ENCODE measurements at regions not wholly inside any gene's neighbourhood (a gene's known extent, or its start where the extent isn't known, plus 50 kb on each side); places are given as distances from the start of the nearest gene placed in this dataset.

GRCh38 chr11:97732011-97732632 lies 1288.6 kb upstream of the CNTN5 start:
- no peaks in the 10 kb centered on the region for H3K4me1 ChIP-seq (ENCODE audit: control insufficient read depth, insufficient read depth, low read length)
- H3K27me3 ChIP-seq (replicated peaks in 1 of 2; ENCODE audit: control insufficient read depth in 2 of 2, insufficient read depth in 2 of 2, low read length in 1 of 2) = no peaks in the 10 kb centered on the region
- in situ Hi-C loops (cut with MboI) (no loop called here), intact Hi-C loops (cut with micrococcal nuclease; ENCODE audit: unreplicated experiment) (no loop called here)
- DNase-seq (ENCODE audit: low read depth, low spot score) (no peak), FAIRE-seq (no peak), ATAC-seq (no peak)
- WGBS (ENCODE audit: insufficient coverage, insufficient replicate concordance, low lambda C conversion rate, missing lambda C conversion rate) = 0% methylated on average over 1 of the region's 1 CpG
- no peak overlapping the region for H3K4me3 ChIP-seq
- H3K9me3 ChIP-seq (replicated peaks; ENCODE audit: control insufficient read depth, insufficient read depth, low read length) = no peaks in the 10 kb centered on the region
- ChIA-PET CTCF (no interaction called here), SMC1A (ENCODE audit: uncharacterized antibody, unreplicated experiment) (no interaction called here), RAD21 (ENCODE audit: unreplicated experiment) (no interaction called here), POLR2A (no interaction called here)
- no peaks in the 10 kb centered on the region for H4K20me1 ChIP-seq (ENCODE audit: control insufficient read depth, insufficient read depth)
- no peak overlapping the region for H2AFZ ChIP-seq (ENCODE audit: control insufficient read depth, low read depth, low read length)
- no peaks in the 10 kb centered on the region for H3K79me2 ChIP-seq (ENCODE audit: control insufficient read depth, insufficient read depth, low read length)
- H3K4me2 ChIP-seq (ENCODE audit: control insufficient read depth, insufficient read depth) = no peak overlapping the region
- TF ChIP-seq IKZF2 (IDR thresholded peaks at IDR 0.05) (no peak), RAD51 (IDR thresholded peaks at IDR 0.05) (no peak), FOS (IDR thresholded peaks at IDR 0.05; ENCODE audit: borderline replicate concordance, extremely low read depth, insufficient read length) (no peak), RUNX3 (IDR thresholded peaks at IDR 0.05; ENCODE audit: low read length) (no peak), E2F8 (IDR thresholded peaks at IDR 0.05; ENCODE audit: low read depth, partially characterized antibody) (no peak), RAD21 (IDR thresholded peaks at IDR 0.05; ENCODE audit: insufficient read depth, low read depth, low read length) (no peak), JUNB (IDR thresholded peaks at IDR 0.05) (no peak), SP1 (IDR thresholded peaks at IDR 0.05; ENCODE audit: low read depth, low read length) (no peak), WRNIP1 (IDR thresholded peaks at IDR 0.05; ENCODE audit: borderline replicate concordance, low read depth, low read length) (no peak), MEF2B (IDR thresholded peaks at IDR 0.05; ENCODE audit: partially characterized antibody, poor library complexity, severe bottlenecking) (no peak), EP300 (IDR thresholded peaks at IDR 0.05; ENCODE audit: borderline replicate concordance in 1 of 2, control insufficient read depth in 1 of 2, low read depth in 2 of 2, low read length in 2 of 2) (no peak), ATF3 (IDR thresholded peaks at IDR 0.05; ENCODE audit: borderline replicate concordance, extremely low read depth, low read depth, low read length) (no peak), POU2F2 (IDR thresholded peaks at IDR 0.05; ENCODE audit: borderline replicate concordance, low read depth, low read length) (no peak)
- no peaks in the 10 kb centered on the region for H3K36me3 ChIP-seq (ENCODE audit: control insufficient read depth in 2 of 2, insufficient read depth in 2 of 2, low read length in 1 of 2)
- BruUV-seq (replicated peaks) = no TSS peak
- H3K9ac ChIP-seq (ENCODE audit: control insufficient read depth, insufficient read depth, low read length) = no peak overlapping the region
- H3K27ac ChIP-seq (ENCODE audit: control insufficient read depth, insufficient read depth) = no peak overlapping the region

Measured in GM12878 (cell line).